ENCODE measurements at regions not wholly inside any gene's neighbourhood (a gene's known extent, or its start where the extent isn't known, plus 50 kb on each side); places are given as distances from the start of the nearest gene placed in this dataset.

DNA sequence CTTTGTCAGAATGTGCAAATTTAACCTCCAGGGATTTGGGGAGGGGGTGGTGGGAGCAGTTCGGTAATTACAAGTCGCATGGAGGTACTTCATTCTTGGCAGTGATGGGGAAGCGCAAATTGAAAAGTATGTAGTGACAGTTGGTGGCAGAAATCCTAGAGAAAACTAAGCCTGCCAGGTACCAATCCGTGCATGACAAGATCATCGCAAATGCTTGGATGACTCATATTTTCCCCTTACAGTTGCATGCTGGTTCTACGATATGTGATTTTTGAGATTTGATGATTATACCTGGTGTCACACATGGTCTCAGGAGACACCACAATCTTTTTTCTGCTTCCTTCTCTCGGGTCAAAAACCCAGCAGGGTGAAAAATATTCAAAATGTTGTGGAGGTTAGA lies 479.7 kb upstream of the ID2 start:
- WGBS (ENCODE audit: insufficient coverage) = 53% methylated on average over 3 of the region's 7 CpGs
- Histone ChIP-seq H3K27me3 (ENCODE audit: control insufficient read depth, insufficient read depth, low read length) (no peaks in the 10 kb centered on the region), H3K36me3 (ENCODE audit: control insufficient read depth, insufficient read depth, low read length) (no peaks in the 10 kb centered on the region), H3K4me3 (ENCODE audit: low read length) (no peak overlapping the region), H3K4me1 (ENCODE audit: control insufficient read depth, insufficient read depth, low read length) (no peaks in the 10 kb centered on the region), H3K27ac (ENCODE audit: low read length) (no peak overlapping the region), H3K9me3 (replicated peaks; ENCODE audit: control insufficient read depth, low read depth, low read length) (no peaks in the 10 kb centered on the region)
- peak; percentile 18 for DNase-seq

DNA sequence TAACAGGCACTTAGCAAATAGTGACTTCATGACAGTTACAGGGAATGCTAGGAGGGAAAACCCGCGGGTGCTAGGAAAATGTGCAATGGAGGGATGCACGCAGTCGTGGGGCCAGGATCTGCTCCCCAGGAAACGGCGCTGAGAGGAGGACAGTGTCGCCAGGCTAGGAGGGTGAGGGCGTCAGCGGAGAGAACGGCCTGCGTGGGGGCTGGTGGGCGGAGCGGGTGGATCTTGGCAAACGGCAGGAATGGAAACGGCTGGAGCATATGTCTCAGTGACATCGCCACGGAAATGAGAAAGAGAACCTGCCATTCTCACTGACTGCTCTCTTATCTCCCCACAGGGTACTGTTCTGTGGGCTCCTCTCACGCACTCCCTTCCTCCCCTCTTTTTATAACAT lies 478.5 kb upstream of the ID2 start:
- no peaks in the 10 kb centered on the region for H3K27me3 ChIP-seq (ENCODE audit: control insufficient read depth, insufficient read depth, low read length)
- H3K4me3 ChIP-seq (ENCODE audit: low read length) = no peak overlapping the region
- no peaks in the 10 kb centered on the region for H3K4me1 ChIP-seq (ENCODE audit: control insufficient read depth, insufficient read depth, low read length)
- H3K9me3 ChIP-seq (replicated peaks; ENCODE audit: control insufficient read depth, low read depth, low read length) = peaks cover 7% of the 10 kb centered on the region
- 83% methylated on average over 18 of the region's 18 CpGs for WGBS (ENCODE audit: insufficient coverage)
- no peak for DNase-seq
- no peak overlapping the region for H3K27ac ChIP-seq (ENCODE audit: low read length)
- no peaks in the 10 kb centered on the region for H3K36me3 ChIP-seq (ENCODE audit: control insufficient read depth, insufficient read depth, low read length)

DNA sequence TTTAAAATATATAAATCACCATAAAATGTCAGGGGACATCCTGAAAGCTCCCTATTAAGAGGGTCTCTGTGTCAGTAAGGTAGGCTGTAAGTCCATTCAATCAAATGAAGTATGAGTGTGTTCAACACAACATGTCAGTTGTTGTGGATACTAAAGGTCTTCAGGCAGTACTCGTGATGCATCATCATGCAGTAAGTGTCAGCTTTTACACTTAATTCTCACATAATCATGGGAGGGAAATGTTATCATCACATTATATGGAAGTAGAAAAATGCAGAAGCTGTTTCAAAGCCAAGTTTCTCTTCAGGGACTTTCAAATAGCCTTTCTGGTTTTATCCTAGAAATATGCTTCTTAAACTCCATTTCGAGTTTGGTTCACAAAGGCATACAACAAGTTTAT lies 477.1 kb upstream of the ID2 start:
- Histone ChIP-seq H3K4me3 (ENCODE audit: low read length) (no peak overlapping the region), H3K9me3 (replicated peaks; ENCODE audit: control insufficient read depth, low read depth, low read length) (peaks cover 7% of the 10 kb centered on the region), H3K4me1 (ENCODE audit: control insufficient read depth, insufficient read depth, low read length) (no peaks in the 10 kb centered on the region), H3K36me3 (ENCODE audit: control insufficient read depth, insufficient read depth, low read length) (no peaks in the 10 kb centered on the region), H3K27me3 (ENCODE audit: control insufficient read depth, insufficient read depth, low read length) (no peaks in the 10 kb centered on the region), H3K27ac (ENCODE audit: low read length) (no peak overlapping the region)
- DNase-seq = peak; percentile 25
- no CpG with 5 or more reads among the region's 2 CpGs for WGBS (ENCODE audit: insufficient coverage)

DNA sequence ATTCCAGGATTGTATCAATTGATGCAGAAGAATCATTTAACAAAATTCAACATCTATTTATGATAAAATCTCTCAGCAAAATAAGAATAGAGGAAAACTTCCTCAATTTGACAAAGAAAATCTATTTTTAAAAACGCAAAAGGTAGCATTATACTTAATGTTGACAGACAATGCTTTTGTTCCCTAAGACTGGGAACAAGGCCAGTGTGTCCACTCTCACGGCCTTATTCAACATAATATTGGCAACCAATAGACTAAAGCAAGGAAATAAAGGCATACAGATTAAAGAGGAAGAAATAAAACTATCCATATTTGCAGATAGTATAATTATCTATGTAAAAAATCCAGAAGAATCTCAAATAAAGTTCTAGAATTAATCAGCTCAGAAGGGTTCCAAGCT lies 472.4 kb upstream of the ID2 start:
- WGBS (ENCODE audit: insufficient coverage) = no CpG with 5 or more reads among the region's 2 CpGs
- no peak overlapping the region for H3K27ac ChIP-seq (ENCODE audit: low read length)
- no peak for DNase-seq

DNA sequence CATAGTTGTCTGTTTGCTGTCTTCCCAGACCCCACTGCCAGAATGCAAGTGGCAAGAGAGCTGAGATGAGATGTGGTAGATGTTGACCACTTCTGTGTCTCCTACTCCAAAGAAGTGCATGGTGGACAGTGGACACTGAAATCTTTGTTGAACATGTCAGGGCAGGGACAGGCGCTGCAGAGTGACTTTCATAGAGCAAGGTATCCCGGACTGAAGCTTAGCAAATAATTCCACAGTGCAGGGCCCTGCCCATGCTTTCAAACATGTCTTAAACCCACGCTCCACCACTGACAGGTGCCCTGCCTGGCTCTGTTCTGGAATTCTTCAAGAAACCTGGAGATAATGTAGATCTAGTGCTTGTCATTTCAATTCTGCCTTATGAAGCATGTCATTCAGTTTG lies 470.5 kb upstream of the ID2 start:
- H3K27ac ChIP-seq (ENCODE audit: low read length) = no peak overlapping the region
- WGBS (ENCODE audit: insufficient coverage) = 100% methylated on average over 2 of the region's 3 CpGs
- no peaks in the 10 kb centered on the region for H3K4me1 ChIP-seq (ENCODE audit: control insufficient read depth, insufficient read depth, low read length)

More for the DNA sequence above, 472.4 kb upstream of the ID2 start:
- no peaks in the 10 kb centered on the region for H3K4me1 ChIP-seq (ENCODE audit: control insufficient read depth, insufficient read depth, low read length)
- H3K27me3 ChIP-seq (ENCODE audit: control insufficient read depth, insufficient read depth, low read length) = no peaks in the 10 kb centered on the region
- H3K9me3 ChIP-seq (replicated peaks; ENCODE audit: control insufficient read depth, low read depth, low read length) = peaks cover 7% of the 10 kb centered on the region
- H3K36me3 ChIP-seq (ENCODE audit: control insufficient read depth, insufficient read depth, low read length) = no peaks in the 10 kb centered on the region
- H3K4me3 ChIP-seq (ENCODE audit: low read length) = no peak overlapping the region

DNA sequence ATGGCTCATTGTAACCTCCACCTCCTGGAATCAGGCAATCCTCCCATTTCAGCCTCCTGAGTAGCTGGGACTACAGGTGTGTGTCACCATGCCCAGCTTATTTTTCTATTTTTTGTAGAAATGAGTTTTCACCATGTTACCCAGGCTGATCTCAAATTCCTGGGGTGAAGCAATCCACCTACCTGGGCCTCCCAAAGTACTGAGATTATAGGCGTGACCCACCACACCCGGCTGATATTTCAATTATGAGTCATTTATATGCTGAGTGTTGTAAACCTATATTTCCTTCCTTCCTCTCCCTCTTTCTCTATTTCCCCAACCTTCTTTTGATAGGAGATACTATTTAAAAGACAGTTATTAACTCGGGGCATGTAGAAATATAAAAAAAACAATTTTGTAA lies 469.6 kb upstream of the ID2 start:
- H3K27me3 ChIP-seq (ENCODE audit: control insufficient read depth, insufficient read depth, low read length) = no peaks in the 10 kb centered on the region
- H3K9me3 ChIP-seq (replicated peaks; ENCODE audit: control insufficient read depth, low read depth, low read length) = peaks cover 7% of the 10 kb centered on the region
- no peak for DNase-seq
- H3K4me3 ChIP-seq (ENCODE audit: low read length) = no peak overlapping the region
- H3K36me3 ChIP-seq (ENCODE audit: control insufficient read depth, insufficient read depth, low read length) = no peaks in the 10 kb centered on the region
- peaks cover 2% of the 10 kb centered on the region for H3K4me1 ChIP-seq (ENCODE audit: control insufficient read depth, insufficient read depth, low read length)
- H3K27ac ChIP-seq (ENCODE audit: low read length) = no peak overlapping the region
- WGBS (ENCODE audit: insufficient coverage) = no CpG with 5 or more reads among the region's 3 CpGs

More for the DNA sequence above, 470.5 kb upstream of the ID2 start:
- no peaks in the 10 kb centered on the region for H3K27me3 ChIP-seq (ENCODE audit: control insufficient read depth, insufficient read depth, low read length)
- no peak for DNase-seq
- H3K9me3 ChIP-seq (replicated peaks; ENCODE audit: control insufficient read depth, low read depth, low read length) = peaks cover 7% of the 10 kb centered on the region
- H3K4me3 ChIP-seq (ENCODE audit: low read length) = no peak overlapping the region
- no peaks in the 10 kb centered on the region for H3K36me3 ChIP-seq (ENCODE audit: control insufficient read depth, insufficient read depth, low read length)

DNA sequence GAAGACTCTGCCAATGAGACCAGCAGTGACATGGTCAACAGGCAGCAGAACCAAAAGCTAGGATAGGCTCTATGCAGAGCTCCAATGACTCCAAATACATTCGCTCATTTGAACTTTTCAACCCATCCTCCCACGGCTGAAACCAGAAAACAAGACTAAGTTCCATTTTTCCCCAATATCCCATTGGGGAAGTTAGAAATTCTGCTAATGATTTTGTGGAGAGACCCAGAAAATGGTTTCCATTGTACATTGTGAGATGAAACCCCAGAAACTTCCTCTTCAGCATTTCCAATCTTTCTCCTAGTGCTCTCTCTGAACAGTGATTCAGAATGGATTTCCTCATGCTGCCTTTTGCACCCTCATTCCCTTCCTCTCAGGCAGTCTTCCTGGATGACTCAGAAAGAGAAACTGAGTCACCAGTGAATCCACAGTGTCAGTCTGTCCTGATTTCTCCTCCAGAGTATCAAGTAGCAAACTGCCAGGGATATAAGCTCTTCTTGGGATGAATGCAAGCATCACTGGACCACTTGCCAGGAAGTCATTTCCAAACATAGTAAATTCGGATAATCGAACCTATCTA lies 467.7 kb upstream of the ID2 start:
- Histone ChIP-seq H3K27ac (ENCODE audit: low read length) (no peak overlapping the region), H3K27me3 (ENCODE audit: control insufficient read depth, insufficient read depth, low read length) (no peaks in the 10 kb centered on the region), H3K36me3 (ENCODE audit: control insufficient read depth, insufficient read depth, low read length) (no peaks in the 10 kb centered on the region), H3K4me1 (ENCODE audit: control insufficient read depth, insufficient read depth, low read length) (peaks cover 15% of the 10 kb centered on the region), H3K9me3 (replicated peaks; ENCODE audit: control insufficient read depth, low read depth, low read length) (no peaks in the 10 kb centered on the region), H3K4me3 (ENCODE audit: low read length) (no peak overlapping the region)
- DNase-seq = no peak
- 100% methylated on average over 1 of the region's 4 CpGs for WGBS (ENCODE audit: insufficient coverage)

DNA sequence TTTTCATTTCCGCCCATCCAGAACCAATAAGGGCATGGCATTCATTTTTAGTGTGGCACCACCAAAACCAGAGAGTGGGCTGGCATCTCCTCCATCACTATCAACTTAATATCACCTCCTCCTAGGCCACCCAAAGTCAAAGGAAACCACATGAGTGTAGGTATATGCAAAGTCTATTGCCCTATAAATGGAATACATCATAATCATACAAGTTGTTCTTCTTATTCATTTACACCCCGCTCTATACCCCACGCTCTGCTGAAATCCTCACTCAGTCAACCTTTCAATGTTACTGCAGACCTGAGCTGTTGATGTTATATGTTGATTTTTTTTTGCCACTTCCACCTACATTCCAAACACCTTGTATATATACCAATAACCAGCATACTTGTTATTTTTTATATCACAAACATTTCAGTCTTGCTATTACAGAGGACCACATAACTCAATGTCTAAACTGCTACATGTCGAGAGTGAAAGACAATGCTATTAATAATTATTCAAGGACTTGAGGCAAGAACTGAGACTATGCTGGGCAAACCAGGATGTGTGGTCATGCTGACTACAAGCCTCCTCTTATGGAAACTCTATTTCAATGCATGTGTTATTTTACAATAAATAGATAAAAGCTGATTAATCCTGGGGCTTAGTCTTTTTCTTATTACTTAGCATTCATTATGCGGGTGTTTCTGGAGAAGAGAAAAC lies 466.5 kb upstream of the ID2 start:
- no peak for DNase-seq
- H3K36me3 ChIP-seq (ENCODE audit: control insufficient read depth, insufficient read depth, low read length) = no peaks in the 10 kb centered on the region
- no peaks in the 10 kb centered on the region for H3K27me3 ChIP-seq (ENCODE audit: control insufficient read depth, insufficient read depth, low read length)
- H3K4me1 ChIP-seq (ENCODE audit: control insufficient read depth, insufficient read depth, low read length) = peaks cover 25% of the 10 kb centered on the region
- no CpG with 5 or more reads among the region's 5 CpGs for WGBS (ENCODE audit: insufficient coverage)
- H3K4me3 ChIP-seq (ENCODE audit: low read length) = no peak overlapping the region
- no peaks in the 10 kb centered on the region for H3K9me3 ChIP-seq (replicated peaks; ENCODE audit: control insufficient read depth, low read depth, low read length)
- no peak overlapping the region for H3K27ac ChIP-seq (ENCODE audit: low read length)

DNA sequence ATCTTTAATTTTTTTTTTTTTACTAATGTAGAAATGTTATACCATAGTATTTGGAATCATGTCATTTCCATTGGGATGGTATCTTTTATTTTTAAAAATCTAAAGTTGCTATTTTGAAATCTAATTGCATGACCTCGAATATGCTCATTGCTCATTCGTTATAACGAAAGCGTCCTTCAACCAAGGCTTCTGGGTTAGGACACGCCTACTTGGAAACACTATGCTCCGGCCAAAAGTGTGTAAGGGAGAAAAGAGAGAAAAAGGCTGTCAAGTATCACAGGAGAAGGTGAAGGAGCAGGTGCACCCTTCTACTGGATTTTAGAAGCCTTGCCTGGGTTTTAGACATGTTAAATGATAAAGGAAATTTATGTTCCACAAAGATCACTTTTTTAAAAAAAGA lies 465.9 kb upstream of the ID2 start:
- no peaks in the 10 kb centered on the region for H3K27me3 ChIP-seq (ENCODE audit: control insufficient read depth, insufficient read depth, low read length)
- H3K27ac ChIP-seq (ENCODE audit: low read length) = no peak overlapping the region
- H3K4me1 ChIP-seq (ENCODE audit: control insufficient read depth, insufficient read depth, low read length) = peaks cover 31% of the 10 kb centered on the region
- no peak for DNase-seq
- H3K36me3 ChIP-seq (ENCODE audit: control insufficient read depth, insufficient read depth, low read length) = no peaks in the 10 kb centered on the region
- WGBS (ENCODE audit: insufficient coverage) = 98% methylated on average over 5 of the region's 6 CpGs
- no peaks in the 10 kb centered on the region for H3K9me3 ChIP-seq (replicated peaks; ENCODE audit: control insufficient read depth, low read depth, low read length)
- H3K4me3 ChIP-seq (ENCODE audit: low read length) = no peak overlapping the region

DNA sequence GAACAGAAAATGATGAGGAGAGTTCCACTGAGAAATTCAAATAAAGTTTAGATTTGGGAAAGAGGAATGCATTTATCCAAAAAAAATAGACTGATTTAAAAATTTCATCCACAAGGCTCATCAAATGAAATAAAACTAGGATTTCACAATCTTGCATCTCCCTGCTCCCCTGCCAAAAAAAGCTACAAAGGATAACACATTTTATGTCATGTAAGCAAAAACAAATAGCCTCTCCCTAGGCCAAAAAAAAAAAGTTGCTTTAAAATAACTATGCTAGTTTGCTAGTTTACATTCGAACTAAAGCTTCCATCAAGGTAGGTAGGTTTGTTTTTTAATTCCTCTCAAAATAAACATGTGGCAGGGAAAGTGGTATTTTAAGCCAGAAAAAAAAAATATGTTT lies 465.5 kb upstream of the ID2 start:
- no CpG with 5 or more reads among the region's 1 CpG for WGBS (ENCODE audit: insufficient coverage)
- peak; percentile 70 for DNase-seq
- no peaks in the 10 kb centered on the region for H3K9me3 ChIP-seq (replicated peaks; ENCODE audit: control insufficient read depth, low read depth, low read length)
- H3K4me1 ChIP-seq (ENCODE audit: control insufficient read depth, insufficient read depth, low read length) = peaks cover 34% of the 10 kb centered on the region
- H3K27ac ChIP-seq (ENCODE audit: low read length) = no peak overlapping the region
- no peak overlapping the region for H3K4me3 ChIP-seq (ENCODE audit: low read length)
- H3K27me3 ChIP-seq (ENCODE audit: control insufficient read depth, insufficient read depth, low read length) = no peaks in the 10 kb centered on the region
- no peaks in the 10 kb centered on the region for H3K36me3 ChIP-seq (ENCODE audit: control insufficient read depth, insufficient read depth, low read length)

Measured in muscle of leg (tissue), 3 donors.